IMR-90 (cell line): ENCODE measurements at regions not wholly inside any gene's neighbourhood (a gene's known extent, or its start where the extent isn't known, plus 50 kb on each side); places are given as distances from the start of the nearest gene placed in this dataset.

Experiments
- ATAC-seq: fragments of 200-7000 bp; cut with Tn5 transposase; 2 replicates; pipeline ENCODE4 v1.9.1; 2020; ENCODE audit warnings: low read depth, mild to moderate bottlenecking, moderate library complexity
- BruUV-seq: library from RNA; stranded (reverse); fragments of 400-500 nt; replicated peaks from 2 replicates; lab custom pipeline; 2021; lab: Mats Ljungman, UMichigan
- CTCF ChIA-PET: fragments of 300-600 bp; formaldehyde crosslinking; extraction: SDS; loops from one replicate; lab custom pipeline; 2021; ENCODE audit warnings: antibody characterized with exemption; lab: Yijun Ruan, JAX
- POLR2A ChIA-PET: fragments of 300-600 bp; sonication (Branson Sonifier 250); formaldehyde crosslinking; loops from one replicate; lab custom pipeline; 2022; ENCODE audit warnings: antibody characterized with exemption; ENCODE audit not compliant: unreplicated experiment; lab: Charles Lee
- DNase-seq: peaks from one replicate; pipeline ENCODE4 v3.0.0; 2013
- H2AFZ ChIP-seq: replicated peaks from 2 replicates; pipeline ENCODE3; 2013; ENCODE audit warnings: low read length, mild to moderate bottlenecking; ENCODE audit not compliant: poor library complexity
- H2AK5ac ChIP-seq: 2 replicates; pipeline ENCODE4 v1.6.1; 2013; ENCODE audit warnings: low read depth, low read length, inconsistent platforms
- H2AK9ac ChIP-seq: replicated peaks from 2 replicates; pipeline ENCODE3; 2013; ENCODE audit warnings: mild to moderate bottlenecking, low read depth, low read length, moderate library complexity; ENCODE audit not compliant: poor library complexity
- H2BK120ac ChIP-seq: 2 replicates; pipeline ENCODE4 v1.6.1; 2013; ENCODE audit warnings: low read depth, low read length, inconsistent platforms
- H2BK15ac ChIP-seq: 3 replicates; pipeline ENCODE4 v1.6.1; 2013; ENCODE audit warnings: low read depth, low read length, inconsistent platforms
- H2BK20ac ChIP-seq: 2 replicates; pipeline ENCODE4 v1.6.1; 2013; ENCODE audit warnings: low read depth, mild to moderate bottlenecking, inconsistent platforms, low read length, moderate library complexity
- H2BK5ac ChIP-seq: 2 replicates; pipeline ENCODE4 v1.6.1; 2013; ENCODE audit warnings: mild to moderate bottlenecking, low read depth, low read length, inconsistent platforms; ENCODE audit not compliant: poor library complexity, severe bottlenecking
- H3K14ac ChIP-seq: replicated peaks from 2 replicates; pipeline ENCODE4 v1.6.1; 2013; ENCODE audit warnings: low read depth, low read length, inconsistent platforms
- H3K18ac ChIP-seq: 2 replicates; pipeline ENCODE4 v1.6.1; 2013; ENCODE audit warnings: low read depth, low read length, control low read depth
- H3K23ac ChIP-seq: 2 replicates; pipeline ENCODE4 v1.6.1; 2013; ENCODE audit warnings: low read depth, low read length, inconsistent platforms
- H3K27ac ChIP-seq: 2 replicates; pipeline ENCODE4 v1.5.1; 2013; ENCODE audit warnings: mild to moderate bottlenecking, control low read depth, low read length; ENCODE audit not compliant: insufficient read depth
- H3K27me3 ChIP-seq: 2 replicates; pipeline ENCODE4 v1.6.1; 2013; ENCODE audit warnings: low read length; ENCODE audit not compliant: control insufficient read depth, insufficient read depth
- H3K36me3 ChIP-seq: 2 replicates; pipeline ENCODE4 v1.6.1; 2013; ENCODE audit warnings: low read length, mixed read lengths; ENCODE audit not compliant: control insufficient read depth, insufficient read depth
- H3K4ac ChIP-seq: 2 replicates; pipeline ENCODE4 v1.6.1; 2013; ENCODE audit warnings: low read depth, low read length, inconsistent platforms
- H3K4me1 ChIP-seq: 2 replicates; pipeline ENCODE4 v1.6.1; 2013; ENCODE audit warnings: low read length, mixed read lengths; ENCODE audit not compliant: control insufficient read depth, insufficient read depth
- H3K4me2 ChIP-seq: 2 replicates; pipeline ENCODE4 v1.6.1; 2013; ENCODE audit warnings: low read depth, mild to moderate bottlenecking, control low read depth, low read length, moderate library complexity
- H3K4me3 ChIP-seq: 2 replicates; pipeline ENCODE4 v1.5.1; 2013; ENCODE audit warnings: low read depth, mild to moderate bottlenecking, control low read depth, low read length, moderate library complexity; ENCODE audit not compliant: insufficient read depth
- H3K56ac ChIP-seq: 2 replicates; pipeline ENCODE4 v1.6.1; 2013; ENCODE audit warnings: low read length, inconsistent platforms; ENCODE audit not compliant: insufficient read depth; ENCODE audit errors: extremely low read depth
- H3K79me1 ChIP-seq, 2 experiments: 2 replicates each; pipeline ENCODE4 v1.6.1; 2013; ENCODE audit warnings: low read length in 2 of 2, inconsistent platforms in 1 of 2, low read depth in 1 of 2
- H3K9ac ChIP-seq: 2 replicates; pipeline ENCODE4 v1.6.1; 2013; ENCODE audit warnings: low read depth, low read length, control low read depth
- H3K9me1 ChIP-seq: 2 replicates; pipeline ENCODE4 v1.6.1; 2013; ENCODE audit warnings: low read length, inconsistent platforms; ENCODE audit not compliant: insufficient read depth
- H3K9me3 ChIP-seq: 2 replicates; pipeline ENCODE4 v1.6.1; 2013; ENCODE audit warnings: low read length; ENCODE audit not compliant: control insufficient read depth, insufficient read depth
- H4K20me1 ChIP-seq: 2 replicates; pipeline ENCODE4 v1.6.1; 2013; ENCODE audit warnings: low read length, inconsistent platforms; ENCODE audit not compliant: insufficient read depth
- H4K5ac ChIP-seq: 2 replicates; pipeline ENCODE4 v1.6.1; 2013; ENCODE audit warnings: mild to moderate bottlenecking, low read depth, low read length, control low read depth
- H4K8ac ChIP-seq, 2 experiments: 2 replicates each; pipeline ENCODE4 v1.6.1; 2013; ENCODE audit warnings: low read depth in 2 of 2, low read length in 2 of 2, control low read depth in 1 of 2, inconsistent platforms in 1 of 2
- H4K91ac ChIP-seq: 2 replicates; pipeline ENCODE4 v1.6.1; 2013; ENCODE audit warnings: low read depth, low read length, inconsistent platforms; ENCODE audit not compliant: insufficient read depth
- BHLHE40 ChIP-seq: fragments of 150-350 bp; IDR thresholded peaks from 2 replicates; pipeline ENCODE4 v1.6.1; 2016; ENCODE audit warnings: mild to moderate bottlenecking, low read depth, low read length
- CEBPB ChIP-seq: IDR thresholded peaks from 2 replicates; pipeline ENCODE4 v1.6.1; 2012; ENCODE audit warnings: low read depth, low read length, improper control_type of control experiment
- CHD1 ChIP-seq: IDR thresholded peaks from 2 replicates; pipeline ENCODE4 v1.6.1; 2012; ENCODE audit warnings: low read depth, low read length, improper control_type of control experiment
- ELK1 ChIP-seq: fragments of 150-350 bp; IDR thresholded peaks from 2 replicates; pipeline ENCODE4 v1.6.1; 2016; ENCODE audit warnings: low read depth, mild to moderate bottlenecking, low read length, moderate library complexity, borderline replicate concordance
- MAFK ChIP-seq: IDR thresholded peaks from 2 replicates; pipeline ENCODE4 v1.6.1; 2012; ENCODE audit warnings: low read depth, low read length, improper control_type of control experiment
- MAZ ChIP-seq: IDR thresholded peaks from 2 replicates; pipeline ENCODE4 v1.6.1; 2012; ENCODE audit warnings: low read depth, mild to moderate bottlenecking, low read length, improper control_type of control experiment, moderate library complexity, borderline replicate concordance
- MXI1 ChIP-seq: IDR thresholded peaks from 2 replicates; pipeline ENCODE4 v1.6.1; 2012; ENCODE audit warnings: low read depth, mild to moderate bottlenecking, low read length, moderate library complexity, borderline replicate concordance
- NFE2L2 ChIP-seq: fragments of 150-350 bp; IDR thresholded peaks from 2 replicates; pipeline ENCODE4 v1.6.1; 2016; ENCODE audit warnings: low read depth, mild to moderate bottlenecking, low read length
- POLR2A ChIP-seq: IDR thresholded peaks from 2 replicates; pipeline ENCODE4 v1.6.1; 2012; ENCODE audit warnings: mild to moderate bottlenecking, low read depth, low read length
- RAD21 ChIP-seq: IDR thresholded peaks from 2 replicates; pipeline ENCODE4 v1.6.1; 2012; ENCODE audit warnings: low read length, improper control_type of control experiment
- RCOR1 ChIP-seq: IDR thresholded peaks from 2 replicates; pipeline ENCODE4 v1.6.1; 2012; ENCODE audit warnings: mild to moderate bottlenecking, low read length, improper control_type of control experiment; ENCODE audit not compliant: insufficient replicate concordance
- SMC3 ChIP-seq: fragments of 150-350 bp; IDR thresholded peaks from 2 replicates; pipeline ENCODE4 v1.6.1; 2016; ENCODE audit warnings: low read depth, mild to moderate bottlenecking, antibody characterized with exemption, low read length, moderate library complexity
- WGBS, 2 experiments: methylation state at CpG; one replicate each; pipeline versions ENCODE4 v1.1.5 to v1.1.7; 2013; ENCODE audit warnings: missing lambda C conversion rate in 2 of 2; ENCODE audit not compliant: insufficient read length in 1 of 2; ENCODE audit errors: extremely low coverage in 2 of 2; 5-methylcytosine and 5-hydroxymethylcytosine counted together
- dilution Hi-C: fragments of 300-500 bp; cut with HindIII; formaldehyde crosslinking; loops from one replicate; pipeline ENCODE4 v1.14.3; 2018; ENCODE audit warnings: low sequenced_read_pairs; ENCODE audit not compliant: unreplicated experiment
- in situ Hi-C: fragments of 300-500 bp; cut with MboI; formaldehyde crosslinking; loops from 3 replicates; pipeline ENCODE4 v1.14.3; 2019; ENCODE audit warnings: low sequenced_read_pairs, inconsistent platforms, mixed read lengths
- intact Hi-C: fragments of 100-400 bp; cut with micrococcal nuclease; formaldehyde crosslinking; loops from 2 replicates; pipeline ENCODE4 v1.10.0; 2022
- TF ChIP-seq, protein P1 (sequence below): fragments of 150-350 bp; IDR thresholded peaks from 2 replicates; pipeline ENCODE4 v1.6.1; 2017; ENCODE audit warnings: mild to moderate bottlenecking, antibody characterized with exemption, low read length, low read depth
- TF ChIP-seq, protein P2 (sequence below): conservative IDR thresholded peaks from 2 replicates; pipeline ENCODE4 v1.5.1; 2012; ENCODE audit warnings: mild to moderate bottlenecking, low read depth, low read length, improper control_type of control experiment

DNA sequence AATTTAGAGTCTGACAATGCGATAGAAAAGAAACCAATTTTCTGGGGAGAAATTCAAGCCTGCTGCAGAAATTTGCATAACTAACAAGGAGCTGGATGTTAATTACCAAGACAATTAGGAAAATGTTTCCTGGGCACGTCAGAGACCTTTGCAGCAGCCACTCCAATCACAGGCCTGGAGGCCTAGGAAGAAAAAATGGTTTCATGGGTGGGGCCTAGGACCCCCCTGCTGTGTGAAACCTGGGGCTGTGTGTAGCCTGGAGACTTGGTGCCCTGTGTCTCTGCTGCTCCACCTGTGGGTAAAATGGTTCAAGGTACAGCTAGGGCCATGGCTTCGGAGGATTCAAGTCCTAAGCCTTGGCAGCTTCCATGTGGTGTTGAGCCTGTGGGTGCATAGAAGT is 837.9 kb downstream of the OTOL1 start:
- Histone ChIP-seq H3K9me3 (peaks cover 5% of the 10 kb centered on the region; the same call in 1 of the 2 replicates), H4K8ac (no peak overlapping the region), H3K27ac (no peak overlapping the region), H3K4me2 (no peak overlapping the region), H3K4ac (no peak overlapping the region), H2AFZ (no peak overlapping the region), H4K5ac (no peak overlapping the region), H3K56ac (no peak overlapping the region), H2AK9ac (no peak overlapping the region), H4K91ac (no peak overlapping the region), H3K4me3 (no peak overlapping the region), H2BK120ac (no peak overlapping the region), H2BK15ac (no peak overlapping the region), H3K9me1 (no peaks in the 10 kb centered on the region), H2BK20ac (no peak overlapping the region), H4K20me1 (no peaks in the 10 kb centered on the region), H3K18ac (no peak overlapping the region), H3K27me3 (no peaks in the 10 kb centered on the region), H3K14ac (no peak overlapping the region), H3K4me1 (no peaks in the 10 kb centered on the region), H3K23ac (no peak overlapping the region), H3K36me3 (no peaks in the 10 kb centered on the region), H2AK5ac (no peak overlapping the region), H3K79me1 (no peaks in the 10 kb centered on the region), H2BK5ac (no peak overlapping the region), H3K9ac (no peak overlapping the region)
- in situ Hi-C loops (no loop called here), intact Hi-C loops (no loop called here), dilution Hi-C loops (no loop called here)
- CTCF ChIA-PET: no interaction called here
- POLR2A ChIA-PET: no interaction called here
- no peak for DNase-seq
- WGBS, 2 experiments: 90% methylated on average over 2 of the region's 3 CpGs; no CpG with 5 or more reads in 1 of the 2 experiments
- no peak for TF ChIP-seq NFE2L2
- no peak for TF ChIP-seq POLR2A
- no peak for TF ChIP-seq RAD21
- TF ChIP-seq CEBPB: no peak
- TF ChIP-seq CHD1: no peak
- no peak for TF ChIP-seq MAZ
- no peak for TF ChIP-seq MXI1
- no peak for TF ChIP-seq SMC3
- no peak for TF ChIP-seq RCOR1
- no peak for TF ChIP-seq ELK1
- TF ChIP-seq MAFK: no peak
- TF ChIP-seq, protein P1, sequence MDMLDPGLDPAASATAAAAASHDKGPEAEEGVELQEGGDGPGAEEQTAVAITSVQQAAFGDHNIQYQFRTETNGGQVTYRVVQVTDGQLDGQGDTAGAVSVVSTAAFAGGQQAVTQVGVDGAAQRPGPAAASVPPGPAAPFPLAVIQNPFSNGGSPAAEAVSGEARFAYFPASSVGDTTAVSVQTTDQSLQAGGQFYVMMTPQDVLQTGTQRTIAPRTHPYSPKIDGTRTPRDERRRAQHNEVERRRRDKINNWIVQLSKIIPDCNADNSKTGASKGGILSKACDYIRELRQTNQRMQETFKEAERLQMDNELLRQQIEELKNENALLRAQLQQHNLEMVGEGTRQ: no peak
- no peak for TF ChIP-seq BHLHE40
- TF ChIP-seq, protein P2, sequence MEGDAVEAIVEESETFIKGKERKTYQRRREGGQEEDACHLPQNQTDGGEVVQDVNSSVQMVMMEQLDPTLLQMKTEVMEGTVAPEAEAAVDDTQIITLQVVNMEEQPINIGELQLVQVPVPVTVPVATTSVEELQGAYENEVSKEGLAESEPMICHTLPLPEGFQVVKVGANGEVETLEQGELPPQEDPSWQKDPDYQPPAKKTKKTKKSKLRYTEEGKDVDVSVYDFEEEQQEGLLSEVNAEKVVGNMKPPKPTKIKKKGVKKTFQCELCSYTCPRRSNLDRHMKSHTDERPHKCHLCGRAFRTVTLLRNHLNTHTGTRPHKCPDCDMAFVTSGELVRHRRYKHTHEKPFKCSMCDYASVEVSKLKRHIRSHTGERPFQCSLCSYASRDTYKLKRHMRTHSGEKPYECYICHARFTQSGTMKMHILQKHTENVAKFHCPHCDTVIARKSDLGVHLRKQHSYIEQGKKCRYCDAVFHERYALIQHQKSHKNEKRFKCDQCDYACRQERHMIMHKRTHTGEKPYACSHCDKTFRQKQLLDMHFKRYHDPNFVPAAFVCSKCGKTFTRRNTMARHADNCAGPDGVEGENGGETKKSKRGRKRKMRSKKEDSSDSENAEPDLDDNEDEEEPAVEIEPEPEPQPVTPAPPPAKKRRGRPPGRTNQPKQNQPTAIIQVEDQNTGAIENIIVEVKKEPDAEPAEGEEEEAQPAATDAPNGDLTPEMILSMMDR: no peak
- no TSS peak for BruUV-seq
- no peak for ATAC-seq
